ENCODE measurements at regions not wholly inside any gene's neighbourhood (a gene's known extent, or its start where the extent isn't known, plus 50 kb on each side); places are given as distances from the start of the nearest gene placed in this dataset.
A peak's percentile ranks its signal among the peaks of the same experiment; 100 is the strongest.

DNA sequence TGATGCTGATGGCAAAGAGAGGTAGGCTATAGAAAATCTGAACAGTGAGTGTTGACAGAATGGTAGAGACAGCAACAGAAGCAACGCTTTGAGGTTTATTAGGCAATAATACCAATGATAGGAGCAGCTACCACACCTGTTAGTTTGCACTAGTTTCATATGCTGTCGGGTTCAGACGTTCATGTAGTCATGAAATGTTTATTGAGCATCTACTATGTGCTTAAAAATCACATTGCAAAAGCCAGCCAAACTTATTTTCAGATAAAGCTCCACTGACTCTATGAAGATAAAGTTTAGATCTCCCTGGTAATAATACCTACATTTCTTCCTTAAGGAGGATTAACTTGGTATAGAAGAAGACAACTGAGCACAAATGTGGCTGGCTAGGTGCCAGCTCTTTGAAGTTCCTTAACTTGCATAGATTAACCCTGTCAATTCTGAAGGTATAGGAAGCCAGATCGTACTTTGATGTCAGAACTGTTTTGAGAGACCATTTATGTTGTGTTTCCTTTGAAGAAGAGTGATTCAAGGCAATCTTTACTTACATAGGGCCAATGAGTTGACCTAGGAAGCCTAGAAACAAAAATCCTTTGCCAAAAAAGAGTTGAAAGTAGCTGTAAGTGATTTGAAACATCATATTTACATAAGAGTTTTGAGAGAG is 71.5 kb downstream of the DISP1 start:
- H3K36me3 Mint-ChIP-seq = peaks cover 5% of the 10 kb centered on the region
- TF ChIP-seq, protein P1, sequence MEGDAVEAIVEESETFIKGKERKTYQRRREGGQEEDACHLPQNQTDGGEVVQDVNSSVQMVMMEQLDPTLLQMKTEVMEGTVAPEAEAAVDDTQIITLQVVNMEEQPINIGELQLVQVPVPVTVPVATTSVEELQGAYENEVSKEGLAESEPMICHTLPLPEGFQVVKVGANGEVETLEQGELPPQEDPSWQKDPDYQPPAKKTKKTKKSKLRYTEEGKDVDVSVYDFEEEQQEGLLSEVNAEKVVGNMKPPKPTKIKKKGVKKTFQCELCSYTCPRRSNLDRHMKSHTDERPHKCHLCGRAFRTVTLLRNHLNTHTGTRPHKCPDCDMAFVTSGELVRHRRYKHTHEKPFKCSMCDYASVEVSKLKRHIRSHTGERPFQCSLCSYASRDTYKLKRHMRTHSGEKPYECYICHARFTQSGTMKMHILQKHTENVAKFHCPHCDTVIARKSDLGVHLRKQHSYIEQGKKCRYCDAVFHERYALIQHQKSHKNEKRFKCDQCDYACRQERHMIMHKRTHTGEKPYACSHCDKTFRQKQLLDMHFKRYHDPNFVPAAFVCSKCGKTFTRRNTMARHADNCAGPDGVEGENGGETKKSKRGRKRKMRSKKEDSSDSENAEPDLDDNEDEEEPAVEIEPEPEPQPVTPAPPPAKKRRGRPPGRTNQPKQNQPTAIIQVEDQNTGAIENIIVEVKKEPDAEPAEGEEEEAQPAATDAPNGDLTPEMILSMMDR (conservative IDR thresholded peaks at IDR 0.05) = no peak
- H3K9me3 Mint-ChIP-seq = no peaks in the 10 kb centered on the region
- peaks cover 12% of the 10 kb centered on the region for H3K4me1 Mint-ChIP-seq (ENCODE audit: unreplicated experiment)
- H3K4me3 Mint-ChIP-seq = peak overlapping the region; percentile 46
- no peaks in the 10 kb centered on the region for H3K27me3 Mint-ChIP-seq
- no peak for DNase-seq (ENCODE audit: extremely low spot score, unreplicated experiment)
- H3K27ac Mint-ChIP-seq = peak overlapping the region; percentile 78

DNA sequence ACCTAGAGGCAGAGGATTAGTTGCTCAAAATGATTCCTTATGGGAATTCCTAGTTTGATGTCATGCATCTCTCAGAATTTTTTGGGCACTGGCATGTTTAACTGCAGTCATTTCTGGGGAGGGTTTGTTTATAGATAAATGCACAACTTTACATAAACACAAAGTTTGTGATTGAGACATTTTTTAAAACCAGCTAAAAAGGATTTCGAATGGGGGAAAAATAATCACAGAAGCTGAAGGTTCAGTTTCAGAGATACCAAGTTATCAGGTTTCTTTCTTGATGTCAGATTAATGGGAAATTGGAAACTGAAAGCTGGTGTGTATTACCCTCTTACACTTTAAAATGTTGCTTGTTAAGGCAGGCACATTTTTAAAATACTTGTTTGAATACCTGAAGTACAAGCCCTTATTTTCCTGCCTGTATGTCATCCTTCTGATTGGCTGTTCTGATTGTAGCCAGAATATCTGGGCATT is 72.1 kb downstream of the DISP1 start:
- Mint-ChIP-seq H3K27ac (peak overlapping the region; percentile 78), H3K9me3 (no peaks in the 10 kb centered on the region), H3K36me3 (no peaks in the 10 kb centered on the region), H3K4me1 (ENCODE audit: unreplicated experiment) (peaks cover 12% of the 10 kb centered on the region), H3K4me3 (peak overlapping the region; percentile 46), H3K27me3 (no peaks in the 10 kb centered on the region)
- DNase-seq (ENCODE audit: extremely low spot score, unreplicated experiment) = no peak
- TF ChIP-seq, protein P1 (conservative IDR thresholded peaks at IDR 0.05) = no peak

DNA sequence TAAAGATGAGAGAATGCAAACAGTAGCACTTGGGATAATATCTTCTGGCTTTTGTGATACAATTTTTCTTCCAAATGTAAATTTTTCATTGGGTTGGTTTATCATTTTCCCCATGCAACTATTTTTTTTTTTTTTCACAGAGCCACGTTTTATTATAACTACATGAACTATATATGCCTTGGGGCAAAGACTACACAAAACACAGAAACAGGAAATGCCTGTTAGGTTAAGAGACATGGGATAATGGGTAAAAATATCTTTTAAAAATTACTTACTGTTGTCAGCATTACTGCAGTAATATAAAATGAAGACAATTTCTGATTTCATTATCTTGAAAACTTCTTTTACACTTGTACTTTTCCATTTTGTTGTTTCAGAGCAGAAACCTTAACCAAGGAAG is 74.6 kb downstream of the DISP1 start:
- DNase-seq (ENCODE audit: extremely low spot score, unreplicated experiment) = no peak
- H3K27me3 Mint-ChIP-seq = no peaks in the 10 kb centered on the region
- peak overlapping the region; percentile 76 for H3K4me3 Mint-ChIP-seq
- TF ChIP-seq, protein P1 (conservative IDR thresholded peaks at IDR 0.05) = no peak
- no peaks in the 10 kb centered on the region for H3K36me3 Mint-ChIP-seq
- peaks cover 12% of the 10 kb centered on the region for H3K4me1 Mint-ChIP-seq (ENCODE audit: unreplicated experiment)
- H3K27ac Mint-ChIP-seq = peak overlapping the region; percentile 84
- no peaks in the 10 kb centered on the region for H3K9me3 Mint-ChIP-seq

DNA sequence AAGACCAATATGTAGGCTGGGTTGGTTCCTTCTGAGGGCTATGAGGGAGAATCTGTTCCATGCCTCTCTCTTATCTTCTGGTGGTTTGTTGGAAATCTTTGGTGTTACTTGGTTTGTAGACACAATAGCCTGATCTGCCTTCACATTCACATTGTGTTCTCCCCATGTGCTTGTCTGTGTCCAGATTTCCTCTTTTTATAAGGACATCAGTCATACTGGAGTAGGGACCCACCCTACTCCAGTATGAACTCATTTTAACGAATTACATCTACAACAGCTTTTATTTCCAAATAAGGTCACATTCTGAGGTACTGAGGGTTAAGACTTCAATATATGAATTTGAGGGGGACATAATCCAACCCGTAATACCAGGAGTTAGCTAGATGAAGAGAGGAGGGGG is 75.9 kb downstream of the DISP1 start:
- no peak overlapping the region for H3K27ac Mint-ChIP-seq
- TF ChIP-seq, protein P1 (conservative IDR thresholded peaks at IDR 0.05) = no peak
- H3K36me3 Mint-ChIP-seq = no peaks in the 10 kb centered on the region
- no peak overlapping the region for H3K4me3 Mint-ChIP-seq
- peaks cover 12% of the 10 kb centered on the region for H3K4me1 Mint-ChIP-seq (ENCODE audit: unreplicated experiment)
- DNase-seq (ENCODE audit: extremely low spot score, unreplicated experiment) = no peak
- no peaks in the 10 kb centered on the region for H3K27me3 Mint-ChIP-seq
- H3K9me3 Mint-ChIP-seq = no peaks in the 10 kb centered on the region

DNA sequence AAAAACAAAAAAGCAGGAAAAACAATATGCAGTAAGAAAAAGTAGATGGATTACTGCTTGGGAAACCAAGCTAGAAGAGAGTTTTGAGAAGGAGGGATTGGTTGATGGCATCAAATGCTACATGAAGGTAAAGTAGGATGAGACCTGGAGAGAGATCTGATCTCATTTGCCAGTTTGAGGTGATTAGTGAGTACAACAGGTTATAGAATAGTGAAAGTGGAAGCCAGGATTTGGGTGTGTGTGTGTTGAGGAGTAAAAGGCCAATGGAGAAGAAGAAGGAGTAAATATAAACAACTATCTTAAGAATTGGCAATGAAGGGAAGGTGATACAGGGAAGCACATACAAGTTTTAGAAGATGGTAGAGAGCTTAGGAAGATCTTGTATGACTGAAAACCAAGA is 76.7 kb downstream of the DISP1 start:
- H3K27ac Mint-ChIP-seq = no peak overlapping the region
- no peak for DNase-seq (ENCODE audit: extremely low spot score, unreplicated experiment)
- no peaks in the 10 kb centered on the region for H3K9me3 Mint-ChIP-seq
- H3K27me3 Mint-ChIP-seq = no peaks in the 10 kb centered on the region
- TF ChIP-seq, protein P1 (conservative IDR thresholded peaks at IDR 0.05) = no peak
- H3K36me3 Mint-ChIP-seq = no peaks in the 10 kb centered on the region
- H3K4me1 Mint-ChIP-seq (ENCODE audit: unreplicated experiment) = peaks cover 9% of the 10 kb centered on the region
- no peak overlapping the region for H3K4me3 Mint-ChIP-seq

Data from type B pancreatic cell (in vitro differentiated cells).